GM21619 (cell line): ENCODE measurements at regions not wholly inside any gene's neighbourhood (a gene's known extent, or its start where the extent isn't known, plus 50 kb on each side); places are given as distances from the start of the nearest gene placed in this dataset.
A peak's percentile ranks its signal among the peaks of the same experiment; 100 is the strongest.

ENCODE experiments used
- ATAC-seq: cut with Tn5 transposase; IDR thresholded peaks from one replicate; pipeline ENCODE4 v1.9.1; 2021; ENCODE audit not compliant: unreplicated experiment

DNA sequence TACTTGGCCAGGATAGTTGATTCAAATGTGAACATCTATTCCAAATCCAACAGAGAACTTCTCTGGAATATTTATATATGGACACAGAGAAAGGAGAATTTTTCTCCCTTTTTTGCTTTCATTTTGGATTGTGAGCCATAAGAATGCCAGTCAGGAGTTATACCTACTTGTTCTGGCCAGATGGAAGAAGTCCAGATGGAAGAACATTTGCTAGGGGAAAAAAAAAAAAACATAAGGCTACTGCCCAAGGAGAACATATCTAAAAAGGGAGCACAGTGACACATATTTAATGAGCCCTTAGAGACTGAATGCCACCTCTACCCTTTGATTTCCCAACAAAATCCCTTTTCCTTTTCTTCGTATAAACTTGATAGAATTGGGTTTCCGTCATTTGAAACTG, 61.7 kb upstream of the PPP2R2B start:
- no peak for ATAC-seq

DNA sequence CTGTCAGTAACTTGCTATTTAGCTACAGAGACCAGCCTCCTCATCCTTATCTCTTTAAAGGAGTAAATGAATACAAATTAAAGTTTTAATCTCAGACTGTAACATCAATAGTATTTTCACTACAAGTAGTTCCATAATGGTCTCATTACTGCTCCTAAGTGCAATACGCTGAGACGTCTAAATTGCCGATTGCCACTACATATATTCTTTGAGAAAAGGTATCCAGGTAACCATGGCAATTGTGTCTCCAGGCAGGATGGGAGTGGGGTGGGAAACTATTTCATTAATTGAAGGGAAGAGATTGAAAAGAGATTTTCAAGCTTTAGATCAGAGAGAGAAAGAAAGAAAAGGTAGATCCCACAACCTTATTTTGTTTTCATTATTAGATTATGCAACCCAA, 65.5 kb upstream of the PPP2R2B start:
- no peak for ATAC-seq

GRCh38 chr5:146944764-146945616, 66.4 kb upstream of the PPP2R2B start:
- no peak for ATAC-seq

DNA sequence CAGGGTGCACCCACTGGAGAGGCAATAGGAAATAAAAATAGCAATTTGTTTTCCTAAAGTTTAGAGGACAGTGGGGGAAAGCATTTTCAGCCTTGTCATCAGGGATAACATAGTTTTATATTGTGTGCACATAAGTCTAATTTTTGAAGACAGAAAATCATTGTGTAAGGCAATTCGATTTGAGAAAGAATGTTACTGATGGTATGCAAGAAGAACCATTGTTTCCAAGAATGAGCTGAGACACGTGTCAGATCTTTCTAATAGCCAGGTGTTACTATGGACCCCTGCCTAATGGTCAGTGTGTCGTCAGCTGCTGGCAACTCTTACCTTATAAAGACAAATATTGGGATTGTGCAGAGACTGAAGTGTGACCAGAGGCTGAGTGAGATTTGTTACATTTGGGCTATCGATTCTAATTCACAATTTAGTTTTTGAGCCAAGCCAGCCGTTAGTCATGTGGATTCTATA, 67.1 kb upstream of the PPP2R2B start:
- no peak for ATAC-seq

- no peak for ATAC-seq
These were observed 68.8 kb upstream of the PPP2R2B start for GRCh38 chr5:146947181-146947941.

DNA sequence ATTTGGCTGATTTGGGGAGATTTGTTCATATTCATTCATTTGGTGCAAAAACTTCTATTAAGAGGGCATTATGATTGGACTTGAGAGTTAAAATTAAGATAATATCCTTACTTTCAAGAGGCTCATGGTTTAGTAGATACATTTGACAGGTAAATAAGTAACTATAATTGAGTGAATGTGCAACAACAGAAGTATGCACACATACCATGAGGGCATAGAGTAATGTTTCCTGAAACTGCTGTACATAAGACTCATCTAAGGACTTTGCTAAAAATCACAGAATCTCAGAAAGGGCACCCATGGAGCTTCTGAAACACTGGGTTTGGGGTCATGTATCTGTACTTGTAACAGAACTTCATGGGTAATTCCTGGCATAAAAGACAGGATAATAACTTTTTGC, 70.1 kb upstream of the PPP2R2B start:
- no peak for ATAC-seq

GRCh38 chr5:146952168-146952567, 73.6 kb upstream of the PPP2R2B start:
- ATAC-seq, result no peak

GRCh38 chr5:146956217-146956616, 77.7 kb upstream of the PPP2R2B start:
- ATAC-seq, result no peak

GRCh38 chr5:146959360-146959759, 80.8 kb upstream of the PPP2R2B start:
- no peak for ATAC-seq

- no peak for ATAC-seq
These were observed 84.3 kb upstream of the PPP2R2B start for GRCh38 chr5:146962801-146963355.

- ATAC-seq, result peak; percentile 98
These were observed 87.5 kb upstream of the PPP2R2B start for GRCh38 chr5:146965761-146966659.

DNA sequence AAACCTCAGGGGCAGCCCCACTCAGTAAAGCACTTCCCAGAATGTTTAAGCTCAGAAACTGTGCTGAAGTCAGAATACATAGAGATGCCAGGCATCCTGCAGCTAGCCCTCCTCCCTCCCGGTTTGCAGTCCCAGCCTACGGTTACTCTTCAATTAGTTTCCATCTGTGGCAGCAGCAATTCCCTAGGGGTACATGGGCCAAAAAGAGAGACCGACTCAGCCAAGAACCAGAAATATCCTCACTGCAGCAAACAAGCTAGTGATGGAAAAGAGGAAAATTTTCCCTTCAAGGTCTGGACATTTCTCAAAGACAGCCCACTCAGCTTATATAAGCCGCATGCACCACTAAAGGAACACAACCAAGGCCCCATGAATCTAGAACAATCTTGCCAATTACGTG, 89.1 kb upstream of the PPP2R2B start:
- ATAC-seq, result no peak

- ATAC-seq, result no peak
These were observed 92.8 kb upstream of the PPP2R2B start for GRCh38 chr5:146971401-146971800.

- no peak for ATAC-seq
These were observed 107.9 kb upstream of the PPP2R2B start for GRCh38 chr5:146986469-146986868.

GRCh38 chr5:146993876-146994530, 115.4 kb upstream of the PPP2R2B start:
- ATAC-seq, result no peak

GRCh38 chr5:146995878-146996277, 117.3 kb upstream of the PPP2R2B start:
- no peak for ATAC-seq

DNA sequence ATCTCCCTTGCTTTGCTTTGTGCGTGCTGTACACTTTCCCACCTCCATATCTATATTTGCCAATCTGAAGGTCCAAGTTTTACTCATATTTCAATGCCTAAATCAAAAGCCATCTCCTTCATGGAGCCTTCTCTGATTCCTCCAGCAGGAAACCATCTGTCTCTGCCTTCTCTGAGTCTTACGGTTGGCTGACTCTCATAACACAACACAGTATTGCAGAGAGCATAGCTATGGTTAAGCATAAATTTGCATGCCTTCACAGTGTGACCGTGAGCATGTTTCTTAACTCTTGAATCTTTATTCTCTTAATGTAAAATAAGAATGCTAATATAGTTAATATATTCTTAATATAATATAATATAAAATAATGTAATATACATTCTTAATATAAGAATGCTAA, 136.8 kb upstream of the PPP2R2B start:
- no peak for ATAC-seq

GRCh38 chr5:147017191-147017590, 138.6 kb upstream of the PPP2R2B start:
- no peak for ATAC-seq

DNA sequence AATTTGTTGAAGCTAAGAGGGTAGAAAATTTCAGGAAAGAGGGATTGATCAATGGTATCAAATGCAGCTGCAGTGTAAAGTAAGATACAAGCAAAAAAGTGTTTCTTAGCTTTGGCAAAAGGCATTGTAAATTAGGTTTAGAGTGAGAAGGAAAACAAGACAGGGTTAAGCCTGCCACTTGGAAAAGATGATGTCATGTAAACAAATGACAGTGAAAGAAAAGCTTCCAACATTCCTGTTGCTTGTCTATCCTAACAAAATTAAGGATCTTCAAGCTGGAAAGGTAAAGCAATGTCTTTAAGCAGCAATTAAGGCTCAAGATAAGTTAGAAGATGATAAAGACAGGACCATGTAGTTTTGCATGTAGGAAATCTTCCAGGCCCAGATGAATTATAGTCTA, 139.1 kb upstream of the PPP2R2B start:
- ATAC-seq, result no peak

GRCh38 chr5:147018812-147019211, 140.3 kb upstream of the PPP2R2B start:
- ATAC-seq, result no peak
